ENCODE measurements at regions not wholly inside any gene's neighbourhood (a gene's known extent, or its start where the extent isn't known, plus 50 kb on each side); places are given as distances from the start of the nearest gene placed in this dataset.

- TF ChIP-seq ZNF274 (IDR thresholded peaks at IDR 0.05; ENCODE audit: low read depth, low read length) (no peak), YY1 (IDR thresholded peaks at IDR 0.05; ENCODE audit: insufficient read depth, insufficient read length) (no peak)
These were observed 139.6 kb upstream of the WDR1 start for GRCh38 chr4:10256203-10256602.

Measured in NT2/D1 (cell line).